CD1c-positive myeloid dendritic cell (primary cell): ENCODE measurements at regions not wholly inside any gene's neighbourhood (a gene's known extent, or its start where the extent isn't known, plus 50 kb on each side); places are given as distances from the start of the nearest gene placed in this dataset.

Experiments used
- DNase-seq: peaks from one replicate; pipeline ENCODE4 v3.0.0-alpha.2; 2016; ENCODE audit errors: extremely low spot score

- DNase-seq: no peak
Observed at GRCh38 chr5:67467110-67467509, 270.5 kb upstream of the CD180 start.

GRCh38 chr5:67465537-67466207 lies 269.1 kb upstream of the CD180 start:
- no peak for DNase-seq

GRCh38 chr5:67462147-67462546 lies 265.5 kb upstream of the CD180 start:
- no peak for DNase-seq

GRCh38 chr5:67459253-67459652 lies 262.7 kb upstream of the CD180 start:
- DNase-seq: no peak

- no peak for DNase-seq
Observed at GRCh38 chr5:67455970-67456369, 259.4 kb upstream of the CD180 start.

- DNase-seq: no peak
Observed at GRCh38 chr5:67454957-67455561, 258.5 kb upstream of the CD180 start.

- no peak for DNase-seq
Observed at GRCh38 chr5:67453111-67453905, 256.7 kb upstream of the CD180 start.

GRCh38 chr5:67451640-67452279 lies 255.2 kb upstream of the CD180 start:
- DNase-seq: no peak

GRCh38 chr5:67447732-67448131 lies 251.1 kb upstream of the CD180 start:
- no peak for DNase-seq

GRCh38 chr5:67437905-67438845 lies 241.6 kb upstream of the CD180 start:
- no peak for DNase-seq

- DNase-seq: no peak
Observed at GRCh38 chr5:67435032-67435431, 238.4 kb upstream of the CD180 start.

GRCh38 chr5:67434466-67434865 lies 237.9 kb upstream of the CD180 start:
- DNase-seq: no peak

GRCh38 chr5:67432606-67433005 lies 236.0 kb upstream of the CD180 start:
- DNase-seq: no peak

- no peak for DNase-seq
Observed at GRCh38 chr5:67431191-67431590, 234.6 kb upstream of the CD180 start.

GRCh38 chr5:67427850-67428298 lies 231.3 kb upstream of the CD180 start:
- DNase-seq: no peak

- no peak for DNase-seq
Observed at GRCh38 chr5:67426961-67427849, 230.6 kb upstream of the CD180 start.

GRCh38 chr5:67425514-67425913 lies 228.9 kb upstream of the CD180 start:
- no peak for DNase-seq

- no peak for DNase-seq
Observed at GRCh38 chr5:67417839-67418238, 221.2 kb upstream of the CD180 start.

GRCh38 chr5:67416986-67417385 lies 220.4 kb upstream of the CD180 start:
- DNase-seq: no peak
